ENCODE measurements at regions not wholly inside any gene's neighbourhood (a gene's known extent, or its start where the extent isn't known, plus 50 kb on each side); places are given as distances from the start of the nearest gene placed in this dataset.

- DNase-seq (ENCODE audit: low read depth, low spot score) (no peak), ATAC-seq (no peak)
- H3K36me3 ChIP-seq (ENCODE audit: control insufficient read depth in 1 of 2, insufficient read depth in 2 of 2, low read length in 2 of 2), result no peaks in the 10 kb centered on the region
- CTCF ChIA-PET, result no interaction called here
- no peak overlapping the region for H3K4me3 ChIP-seq (replicated peaks in 1 of 2; ENCODE audit: low read depth in 1 of 2, low read length in 2 of 2)
- TF ChIP-seq YY1 (IDR thresholded peaks at IDR 0.05; ENCODE audit: extremely low read depth, insufficient replicate concordance, low read depth, low read length) (no peak), RAD21 (IDR thresholded peaks at IDR 0.05; ENCODE audit: low read depth) (no peak), ZFX (IDR thresholded peaks at IDR 0.05) (no peak), REST (IDR thresholded peaks at IDR 0.05; ENCODE audit: low read depth) (no peak)
- intact Hi-C loops (cut with micrococcal nuclease), result no loop called here
- POLR2A ChIA-PET, result no interaction called here
- H2AFZ ChIP-seq (ENCODE audit: low read depth, low read length, poor library complexity, severe bottlenecking), result peak overlapping the region; percentile 55
- no peak overlapping the region for H3K27ac ChIP-seq (ENCODE audit: low read depth, low read length)
- H4K20me1 ChIP-seq (ENCODE audit: insufficient read depth), result no peaks in the 10 kb centered on the region
- H3K9me2 ChIP-seq (ENCODE audit: insufficient read depth), result no peaks in the 10 kb centered on the region
- H3K9ac ChIP-seq (ENCODE audit: low read length), result no peak overlapping the region
- peaks cover 0 to 10% of the 10 kb centered on the region in 2 experiments; a peak in 1 of 4 replicates for H3K4me1 ChIP-seq (ENCODE audit: control insufficient read depth in 1 of 2, insufficient read depth in 2 of 2, low read length in 2 of 2)
- no peaks in the 10 kb centered on the region for H3K27me3 ChIP-seq (ENCODE audit: insufficient read depth, low read length)
- H3K9me3 ChIP-seq (ENCODE audit: control insufficient read depth in 1 of 2, insufficient read depth in 1 of 2, low read depth in 1 of 2, low read length in 2 of 2), result no peaks in the 10 kb centered on the region
- RAD21 ChIA-PET (ENCODE audit: low non-redundant PET in 1 of 2, low total read pairs in 2 of 2, uncharacterized antibody in 2 of 2, unreplicated experiment in 2 of 2), result no interaction called here
- BruUV-seq (replicated peaks), result no TSS peak
- peak overlapping the region; percentile 3; the same call in 1 of the 2 replicates for H3K4me2 ChIP-seq (ENCODE audit: low read length)
- no peaks in the 10 kb centered on the region for H3K79me2 ChIP-seq (ENCODE audit: insufficient read depth, low read length)
These were observed 199.2 kb downstream of the MBL2 start for GRCh38 chr10:52573347-52573746.

- POLR2A ChIA-PET, result no interaction called here
- Histone ChIP-seq H3K9me3 (ENCODE audit: control insufficient read depth in 1 of 2, insufficient read depth in 1 of 2, low read depth in 1 of 2, low read length in 2 of 2) (no peaks in the 10 kb centered on the region), H3K4me2 (ENCODE audit: low read length) (no peak overlapping the region), H3K4me3 (replicated peaks in 1 of 2; ENCODE audit: low read depth in 1 of 2, low read length in 2 of 2) (no peak overlapping the region), H3K9me2 (ENCODE audit: insufficient read depth) (no peaks in the 10 kb centered on the region), H3K4me1 (ENCODE audit: control insufficient read depth in 1 of 2, insufficient read depth in 2 of 2, low read length in 2 of 2) (peaks cover 0 to 10% of the 10 kb centered on the region in 2 experiments; a peak in 1 of 4 replicates), H3K36me3 (ENCODE audit: control insufficient read depth in 1 of 2, insufficient read depth in 2 of 2, low read length in 2 of 2) (no peaks in the 10 kb centered on the region), H3K27me3 (ENCODE audit: insufficient read depth, low read length) (no peaks in the 10 kb centered on the region), H3K9ac (ENCODE audit: low read length) (no peak overlapping the region), H4K20me1 (ENCODE audit: insufficient read depth) (no peaks in the 10 kb centered on the region), H3K79me2 (ENCODE audit: insufficient read depth, low read length) (no peaks in the 10 kb centered on the region), H2AFZ (ENCODE audit: low read depth, low read length, poor library complexity, severe bottlenecking) (no peak overlapping the region), H3K27ac (ENCODE audit: low read depth, low read length) (no peak overlapping the region)
- CTCF ChIA-PET, result interaction anchor here (1.6 kb wide), 1 partner anchor 267 kb away, joined by 4 read pairs; no protein-coding TSS in a partner anchor
- BruUV-seq (replicated peaks), result no TSS peak
- TF ChIP-seq ATF3 (IDR thresholded peaks at IDR 0.05), result no peak
- TF ChIP-seq TCF7L2 (IDR thresholded peaks at IDR 0.05; ENCODE audit: borderline replicate concordance, extremely low read depth, insufficient read depth, insufficient read length), result no peak
- no peak for TF ChIP-seq JUND (IDR thresholded peaks at IDR 0.05)
- TF ChIP-seq FOSL1 (IDR thresholded peaks at IDR 0.05; ENCODE audit: low read depth), result no peak
- TF ChIP-seq POLR2A (IDR thresholded peaks at IDR 0.05; ENCODE audit: borderline replicate concordance, extremely low read depth, insufficient read depth, insufficient read length), result no peak
- TF ChIP-seq SIN3A (IDR thresholded peaks at IDR 0.05; ENCODE audit: low read depth), result no peak
- DNase-seq (ENCODE audit: low read depth, low spot score) (no peak), ATAC-seq (no peak)
- intact Hi-C loops (cut with micrococcal nuclease), result no loop called here
- RAD21 ChIA-PET (ENCODE audit: low non-redundant PET in 1 of 2, low total read pairs in 2 of 2, uncharacterized antibody in 2 of 2, unreplicated experiment in 2 of 2), result no interaction called here
These were observed 197.9 kb downstream of the MBL2 start for GRCh38 chr10:52574697-52575096.

Data from HCT116 (cell line).